Stimulated activated CD4-positive, alpha-beta T cell treated with anti-CD3 and anti-CD28 coated beads, TNF-alpha, amount 100 ng/mL, for 1 hour (primary cell): ENCODE measurements at regions not wholly inside any gene's neighbourhood (a gene's known extent, or its start where the extent isn't known, plus 50 kb on each side); places are given as distances from the start of the nearest gene placed in this dataset.
"Not testable (repeated sequence)": the region's sequence is repeated elsewhere in the genome, so short reads cannot be mapped to it uniquely, and the experiment has no call there.

ENCODE experiments used
- DNase-seq, 3 donors: peaks; one replicate each; pipeline ENCODE4 v3.0.0-alpha.2; 2020; ENCODE audit warnings: low read depth in 3 of 3, low spot score in 1 of 3

GRCh38 chr3:110647586-110647985, 424.0 kb upstream of the NECTIN3 start:
- no peak for DNase-seq

- DNase-seq: no peak
These were observed 420.9 kb upstream of the NECTIN3 start for GRCh38 chr3:110650741-110651140.

- no peak for DNase-seq
These were observed 416.6 kb upstream of the NECTIN3 start for GRCh38 chr3:110654843-110655502.

GRCh38 chr3:110656394-110657025, 415.1 kb upstream of the NECTIN3 start:
- no peak for DNase-seq

DNA sequence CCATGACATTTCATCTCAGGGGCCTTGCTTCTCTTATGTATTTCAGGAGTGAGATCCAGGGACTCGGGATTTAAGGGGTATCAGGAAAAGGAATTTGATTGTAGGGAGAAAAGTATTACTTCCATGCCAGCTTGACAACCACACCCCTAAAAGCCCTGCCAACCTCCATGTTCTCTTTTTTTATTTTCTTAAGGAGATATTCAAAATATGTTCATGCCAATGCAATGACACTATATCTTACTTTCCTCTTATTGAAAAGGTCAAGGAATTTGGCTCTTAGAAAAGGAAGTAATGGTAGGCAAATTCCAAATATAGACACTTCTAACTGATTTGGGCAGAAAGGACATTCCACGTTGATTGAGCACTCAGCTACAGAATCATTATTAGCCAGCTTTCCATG, 407.5 kb upstream of the NECTIN3 start:
- no peak for DNase-seq

GRCh38 chr3:110666495-110666894, 405.1 kb upstream of the NECTIN3 start:
- DNase-seq: no peak

DNA sequence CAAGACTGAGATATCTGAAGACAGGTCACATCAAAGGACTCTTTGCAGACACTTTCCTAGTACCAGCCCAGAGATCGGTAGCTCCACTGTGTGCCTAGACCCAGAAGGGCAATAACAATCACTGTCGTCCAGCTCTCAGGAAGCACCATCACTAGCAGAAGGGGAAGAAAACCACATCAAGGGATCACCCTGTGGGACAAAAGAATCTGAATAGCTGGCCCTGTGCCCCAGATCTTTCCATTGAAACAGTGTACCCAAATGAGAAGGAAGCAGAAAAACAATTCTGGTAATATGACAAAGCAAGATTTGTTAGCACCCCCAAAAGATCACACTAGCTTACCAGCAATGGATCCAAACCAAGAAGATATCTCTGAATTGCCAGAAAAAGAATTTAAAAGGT, 404.4 kb upstream of the NECTIN3 start:
- no peak for DNase-seq

GRCh38 chr3:110670407-110670806, 401.2 kb upstream of the NECTIN3 start:
- no peak for DNase-seq

GRCh38 chr3:110677506-110677905, 394.1 kb upstream of the NECTIN3 start:
- no peak for DNase-seq

DNA sequence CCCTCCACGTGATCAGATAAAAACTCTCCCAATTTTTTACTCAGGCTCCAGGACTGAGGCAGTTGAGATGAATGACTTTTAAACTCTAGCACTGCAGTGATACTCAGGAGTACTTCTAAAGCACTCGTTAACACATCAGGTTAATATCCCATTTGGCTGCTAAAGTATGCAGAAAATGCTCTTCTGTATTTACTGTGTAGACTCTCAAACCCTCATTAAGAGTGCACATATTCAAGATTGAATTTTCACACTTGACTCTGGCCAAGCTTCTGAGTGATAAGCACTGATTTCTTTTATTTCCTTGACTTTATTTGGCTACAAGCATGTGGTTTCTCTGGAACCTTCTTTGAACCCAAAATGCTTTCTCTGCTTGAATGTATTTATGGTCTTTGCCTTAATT, 392.3 kb upstream of the NECTIN3 start:
- DNase-seq: no peak

GRCh38 chr3:110680450-110680849, 391.2 kb upstream of the NECTIN3 start:
- no peak for DNase-seq

- DNase-seq: no peak
These were observed 387.1 kb upstream of the NECTIN3 start for GRCh38 chr3:110684466-110684865.

DNA sequence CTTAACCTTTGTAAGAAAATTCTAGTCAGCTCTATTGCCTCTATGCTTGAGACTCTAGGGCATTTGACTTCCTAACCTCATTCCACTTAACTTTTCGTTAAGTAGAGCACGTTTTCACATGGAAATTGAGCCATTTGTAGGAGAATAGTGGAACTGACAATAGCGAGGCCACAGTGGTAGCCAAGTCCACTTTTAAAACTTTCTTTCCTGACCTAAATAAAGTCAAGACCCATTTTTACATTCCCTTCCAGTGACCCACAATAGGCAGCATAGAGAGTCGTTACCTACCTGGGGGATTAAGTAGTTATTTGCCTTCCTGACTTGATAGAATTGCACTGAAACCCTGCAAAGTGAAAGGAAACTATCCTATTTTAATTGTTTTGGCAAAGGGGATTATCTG, 386.0 kb upstream of the NECTIN3 start:
- no peak for DNase-seq

DNA sequence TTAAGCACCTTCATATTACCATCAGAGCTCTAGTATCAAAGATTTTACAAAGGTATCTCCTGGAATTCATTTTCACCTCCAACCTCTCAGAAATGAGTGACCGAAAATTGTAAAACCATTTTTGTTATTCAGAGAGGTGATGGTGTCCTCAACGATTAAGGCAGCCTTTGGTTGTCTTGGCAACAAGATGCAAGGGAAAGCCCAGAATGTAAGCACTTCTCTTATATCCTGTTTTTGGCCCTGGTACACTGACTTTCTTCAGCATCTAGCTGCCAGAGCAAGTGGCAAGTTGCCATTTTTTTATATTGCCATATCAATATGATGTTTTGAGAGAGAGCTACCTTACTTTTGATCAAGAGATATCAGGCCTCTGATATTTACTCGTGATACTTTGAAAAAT, 384.9 kb upstream of the NECTIN3 start:
- DNase-seq: no peak

- no peak for DNase-seq
These were observed 384.5 kb upstream of the NECTIN3 start for GRCh38 chr3:110687138-110687537.

- DNase-seq: no peak
These were observed 373.7 kb upstream of the NECTIN3 start for GRCh38 chr3:110697961-110698360.

- not testable (repeated sequence) for DNase-seq
These were observed 367.3 kb upstream of the NECTIN3 start for GRCh38 chr3:110704332-110704731.

GRCh38 chr3:110708156-110708555, 363.5 kb upstream of the NECTIN3 start:
- DNase-seq: no peak

DNA sequence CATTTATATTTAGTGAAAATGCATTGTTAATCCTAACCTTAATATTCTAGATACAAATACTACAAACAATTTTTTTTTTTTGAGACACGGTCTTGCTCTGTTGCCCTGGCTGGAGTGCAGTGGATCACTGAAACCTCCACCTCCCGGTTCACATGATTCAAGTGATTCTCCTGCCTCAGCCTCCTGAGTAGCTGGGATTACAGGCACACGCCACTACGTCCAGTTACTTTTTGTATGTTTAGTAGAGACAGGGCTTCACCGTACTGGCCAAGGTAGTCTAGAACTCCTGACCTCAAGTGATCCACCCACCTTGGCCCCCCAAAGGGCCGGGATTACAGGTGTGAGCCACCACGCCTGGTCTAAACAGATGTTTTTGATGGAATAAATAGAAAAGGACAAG, 361.5 kb upstream of the NECTIN3 start:
- no peak for DNase-seq

DNA sequence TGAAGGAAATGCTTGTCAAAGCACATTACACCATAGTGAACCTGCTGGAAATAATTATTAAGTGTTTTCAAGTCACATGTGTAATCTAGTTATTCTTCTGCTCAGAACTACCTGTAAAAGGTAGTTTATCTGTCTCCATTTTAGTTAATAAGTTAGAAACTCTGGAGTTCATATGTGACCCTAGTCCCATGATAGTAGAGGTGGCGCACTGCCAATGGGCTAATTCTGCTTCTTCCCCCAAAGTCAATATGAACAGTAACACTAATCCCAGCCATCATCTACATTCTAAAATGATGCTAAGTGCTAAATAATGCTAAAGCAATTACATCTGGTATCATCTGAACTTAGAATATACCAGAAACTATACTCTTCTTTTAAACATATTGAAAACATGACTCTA, 361.0 kb upstream of the NECTIN3 start:
- DNase-seq: no peak

- DNase-seq: no peak
These were observed 360.3 kb upstream of the NECTIN3 start for GRCh38 chr3:110711130-110711832.

GRCh38 chr3:110711851-110712516, 359.6 kb upstream of the NECTIN3 start:
- no peak for DNase-seq
